Left ventricle myocardium inferior (tissue), 1 donor: ENCODE measurements at regions not wholly inside any gene's neighbourhood (a gene's known extent, or its start where the extent isn't known, plus 50 kb on each side); places are given as distances from the start of the nearest gene placed in this dataset.

ENCODE experiments used
- DNase-seq: peaks from one replicate; pipeline ENCODE4 v3.0.0-alpha.2; 2020
- H3K27ac ChIP-seq: fragments of 200-600 bp; replicated peaks from 2 replicates; pipeline ENCODE4 v1.8.0; 2021
- H3K27me3 ChIP-seq: fragments of 200-600 bp; 2 replicates; pipeline ENCODE4 v1.8.0; 2021; ENCODE audit warnings: low read depth
- H3K36me3 ChIP-seq: fragments of 200-600 bp; 2 replicates; pipeline ENCODE4 v1.8.0; 2021
- H3K4me1 ChIP-seq: fragments of 200-600 bp; 2 replicates; pipeline ENCODE4 v1.8.0; 2021
- H3K4me3 ChIP-seq: fragments of 200-600 bp; 2 replicates; pipeline ENCODE4 v1.8.0; 2021; ENCODE audit warnings: mild to moderate bottlenecking, moderate library complexity
- H3K9me3 ChIP-seq: fragments of 200-600 bp; replicated peaks from 2 replicates; pipeline ENCODE4 v1.8.0; 2021
- intact Hi-C: fragments of 100-400 bp; cut with micrococcal nuclease; formaldehyde crosslinking; loops from one replicate; pipeline ENCODE4 v1.11.0; 2022
- TF ChIP-seq, protein P1 (sequence below): fragments of 200-600 bp; IDR thresholded peaks from 2 replicates; pipeline ENCODE4 v1.8.0; 2021; ENCODE audit warnings: antibody characterized with exemption, mild to moderate bottlenecking, borderline replicate concordance
- donor health status: DM: no; HTN: yes; CAD: no; lungs with severe emphysema.

DNA sequence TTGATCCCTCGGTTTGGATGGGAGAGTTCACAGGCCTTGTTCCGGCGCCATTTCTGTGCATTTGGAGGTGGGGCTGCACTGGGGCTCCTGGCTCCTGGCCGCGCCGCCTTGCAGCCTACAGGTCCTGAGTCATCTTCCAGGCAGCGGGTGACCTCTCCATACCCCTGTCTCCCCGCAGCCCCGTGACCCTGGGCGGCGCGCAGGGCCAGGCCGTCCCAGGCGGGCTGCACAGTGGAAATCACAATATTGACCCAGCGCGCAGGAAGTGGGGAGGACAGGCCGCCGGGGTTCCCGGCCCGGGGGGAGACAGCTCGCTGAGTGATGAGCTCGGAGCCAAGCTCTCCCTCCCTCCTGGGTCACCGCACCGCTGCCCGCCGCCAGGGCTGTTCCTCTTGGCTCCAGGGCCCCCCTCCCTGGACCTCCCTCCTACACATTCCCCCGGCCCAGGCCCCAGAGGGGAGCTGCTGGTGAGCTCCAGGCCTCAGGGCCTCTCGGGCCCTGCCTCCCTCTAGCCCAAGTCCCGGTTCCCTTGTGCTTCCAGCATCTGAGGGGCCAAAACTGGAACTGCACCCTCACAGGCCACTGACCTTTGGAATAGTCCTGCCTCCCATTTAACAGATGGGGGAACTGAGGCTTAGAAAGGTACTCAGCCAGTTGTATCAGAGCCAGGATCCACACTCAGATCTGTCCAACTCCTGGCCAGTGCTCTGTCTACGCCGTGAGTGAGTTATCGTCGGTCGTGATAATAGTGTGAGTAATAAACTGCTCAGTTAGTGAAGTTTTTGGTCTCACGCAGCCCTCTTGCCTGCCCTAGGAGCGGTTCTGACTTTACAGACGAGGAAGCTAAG lies 142.9 kb upstream of the WNT4 start:
- no peak for DNase-seq
- no peaks in the 10 kb centered on the region for H3K9me3 ChIP-seq
- no peaks in the 10 kb centered on the region for H3K36me3 ChIP-seq
- TF ChIP-seq, protein P1, sequence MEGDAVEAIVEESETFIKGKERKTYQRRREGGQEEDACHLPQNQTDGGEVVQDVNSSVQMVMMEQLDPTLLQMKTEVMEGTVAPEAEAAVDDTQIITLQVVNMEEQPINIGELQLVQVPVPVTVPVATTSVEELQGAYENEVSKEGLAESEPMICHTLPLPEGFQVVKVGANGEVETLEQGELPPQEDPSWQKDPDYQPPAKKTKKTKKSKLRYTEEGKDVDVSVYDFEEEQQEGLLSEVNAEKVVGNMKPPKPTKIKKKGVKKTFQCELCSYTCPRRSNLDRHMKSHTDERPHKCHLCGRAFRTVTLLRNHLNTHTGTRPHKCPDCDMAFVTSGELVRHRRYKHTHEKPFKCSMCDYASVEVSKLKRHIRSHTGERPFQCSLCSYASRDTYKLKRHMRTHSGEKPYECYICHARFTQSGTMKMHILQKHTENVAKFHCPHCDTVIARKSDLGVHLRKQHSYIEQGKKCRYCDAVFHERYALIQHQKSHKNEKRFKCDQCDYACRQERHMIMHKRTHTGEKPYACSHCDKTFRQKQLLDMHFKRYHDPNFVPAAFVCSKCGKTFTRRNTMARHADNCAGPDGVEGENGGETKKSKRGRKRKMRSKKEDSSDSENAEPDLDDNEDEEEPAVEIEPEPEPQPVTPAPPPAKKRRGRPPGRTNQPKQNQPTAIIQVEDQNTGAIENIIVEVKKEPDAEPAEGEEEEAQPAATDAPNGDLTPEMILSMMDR, result no peak
- no peak overlapping the region for H3K4me3 ChIP-seq
- H3K4me1 ChIP-seq, result no peaks in the 10 kb centered on the region
- no peak overlapping the region for H3K27ac ChIP-seq
- intact Hi-C loops, result no loop called here
- H3K27me3 ChIP-seq, result peaks cover 62% of the 10 kb centered on the region

DNA sequence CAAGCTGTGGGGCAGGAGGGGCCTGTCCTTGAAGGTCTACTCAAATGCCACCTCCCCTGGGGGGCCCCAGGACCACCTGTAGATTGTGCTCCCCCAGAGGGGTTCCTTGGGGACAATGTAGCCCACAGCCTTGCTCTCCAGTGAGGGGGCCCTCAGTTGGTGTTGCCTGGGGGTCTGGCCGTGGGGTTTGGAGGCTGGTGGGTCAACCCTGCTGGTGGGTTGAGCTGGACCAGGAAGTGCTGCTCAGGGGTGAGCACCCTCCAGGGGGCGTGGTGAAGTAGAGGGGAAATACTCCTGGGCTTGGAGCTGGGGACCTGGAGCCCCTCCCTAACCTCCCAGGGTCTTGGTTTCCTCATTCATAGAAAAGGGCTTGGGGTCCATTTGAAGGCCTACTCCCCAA lies 143.6 kb upstream of the WNT4 start:
- no peaks in the 10 kb centered on the region for H3K4me1 ChIP-seq
- TF ChIP-seq, protein P1, result no peak
- intact Hi-C loops, result no loop called here
- no peaks in the 10 kb centered on the region for H3K9me3 ChIP-seq
- no peaks in the 10 kb centered on the region for H3K36me3 ChIP-seq
- no peak overlapping the region for H3K27ac ChIP-seq
- peaks cover 64% of the 10 kb centered on the region for H3K27me3 ChIP-seq
- DNase-seq, result no peak
- H3K4me3 ChIP-seq, result no peak overlapping the region

DNA sequence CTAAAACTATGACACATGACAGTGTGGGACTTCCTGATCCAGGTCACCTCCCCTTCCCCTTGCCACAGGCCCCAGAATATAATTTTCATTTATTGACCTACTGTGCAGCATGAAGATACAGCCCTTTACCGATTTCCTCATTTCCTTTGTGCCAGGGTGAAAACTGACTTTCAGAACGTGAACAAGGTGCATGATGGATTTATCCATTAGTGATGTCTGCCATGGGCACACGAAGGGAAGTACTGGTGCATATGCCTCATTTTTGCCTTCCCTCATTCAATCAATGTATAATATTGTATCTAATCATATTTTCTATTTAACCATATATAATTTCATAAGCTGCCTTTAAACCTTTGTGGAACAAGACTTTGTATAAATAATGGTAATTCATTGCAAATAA lies 144.4 kb upstream of the WNT4 start:
- no peak for DNase-seq
- Histone ChIP-seq H3K4me1 (no peaks in the 10 kb centered on the region), H3K4me3 (no peak overlapping the region), H3K27ac (no peak overlapping the region), H3K9me3 (no peaks in the 10 kb centered on the region), H3K36me3 (no peaks in the 10 kb centered on the region), H3K27me3 (peaks cover 64% of the 10 kb centered on the region)
- intact Hi-C loops, result no loop called here
- TF ChIP-seq, protein P1, result no peak

DNA sequence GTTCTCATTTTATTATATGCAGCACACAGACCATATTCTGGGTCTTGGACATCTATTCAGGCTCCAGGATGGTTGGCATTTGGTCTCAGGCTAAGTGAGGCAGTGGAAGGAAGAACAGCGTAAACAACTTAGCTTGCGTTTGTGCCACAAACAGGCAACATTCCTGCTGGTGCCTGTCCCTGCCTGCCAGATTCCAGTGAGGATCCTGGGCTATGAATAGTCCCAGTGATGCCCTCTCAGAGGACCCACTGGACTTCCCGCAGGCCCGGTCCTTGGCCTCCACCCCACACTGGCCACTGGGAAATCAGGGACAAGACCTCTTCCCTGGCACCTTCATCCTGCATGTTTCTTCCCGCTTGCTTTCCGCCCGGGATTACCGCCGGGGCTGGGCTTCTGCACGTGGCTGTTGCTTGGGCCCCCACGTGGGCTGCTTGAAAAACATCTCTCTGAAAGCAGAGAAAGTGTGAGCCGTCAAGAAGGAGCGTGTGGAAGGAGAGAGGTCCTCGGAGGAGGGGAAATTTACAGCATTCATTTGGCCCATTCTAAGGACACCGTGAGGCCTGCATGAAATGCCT lies 145.1 kb upstream of the WNT4 start:
- intact Hi-C loops, result no loop called here
- no peaks in the 10 kb centered on the region for H3K4me1 ChIP-seq
- H3K9me3 ChIP-seq, result no peaks in the 10 kb centered on the region
- H3K4me3 ChIP-seq, result no peak overlapping the region
- no peak for DNase-seq
- peaks cover 62% of the 10 kb centered on the region for H3K27me3 ChIP-seq
- H3K27ac ChIP-seq, result no peak overlapping the region
- TF ChIP-seq, protein P1, result no peak
- H3K36me3 ChIP-seq, result no peaks in the 10 kb centered on the region

DNA sequence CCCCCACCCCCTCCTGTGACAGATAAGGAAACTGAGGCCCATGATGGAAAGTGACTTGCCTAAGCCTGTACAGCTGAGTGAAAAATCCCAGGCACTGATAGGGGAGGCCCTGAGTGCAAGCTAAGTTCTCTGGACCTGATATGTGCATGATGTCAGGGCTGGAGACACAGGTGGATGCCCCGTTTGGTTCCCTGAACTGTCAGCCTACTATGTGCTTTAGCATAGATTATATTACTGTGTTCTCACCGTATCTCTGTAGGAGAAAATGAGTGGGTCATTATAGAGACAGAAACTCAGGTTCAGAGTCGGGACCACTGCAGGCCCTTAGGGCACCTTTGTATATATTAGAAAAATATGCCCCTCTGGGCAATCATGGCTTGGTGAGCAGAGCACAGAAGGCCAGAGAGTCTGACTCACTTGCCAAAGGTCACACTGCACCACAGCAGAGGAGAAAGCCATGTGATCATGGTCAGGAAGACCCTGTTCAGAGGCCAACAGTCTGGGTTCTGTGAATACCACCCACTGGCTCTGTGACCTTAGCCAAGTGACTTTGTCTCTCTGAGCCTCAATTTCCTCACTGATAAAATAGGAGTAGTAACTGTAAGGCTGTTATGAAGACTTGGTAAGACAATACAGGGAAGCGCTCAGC lies 145.8 kb upstream of the WNT4 start:
- Histone ChIP-seq H3K36me3 (no peaks in the 10 kb centered on the region), H3K4me1 (no peaks in the 10 kb centered on the region), H3K9me3 (peaks cover under 1% of the 10 kb centered on the region), H3K27ac (no peak overlapping the region), H3K4me3 (no peak overlapping the region), H3K27me3 (peaks cover 62% of the 10 kb centered on the region)
- TF ChIP-seq, protein P1, result no peak
- intact Hi-C loops, result no loop called here
- DNase-seq, result no peak
